ENCODE measurements at regions not wholly inside any gene's neighbourhood (a gene's known extent, or its start where the extent isn't known, plus 50 kb on each side); places are given as distances from the start of the nearest gene placed in this dataset.

GRCh38 chr6:120993929-120994572, 340.2 kb downstream of the TBC1D32 start:
- Histone ChIP-seq H3K4me3 (ENCODE audit: low read depth, low read length, poor library complexity, severe bottlenecking) (no peak overlapping the region), H3K36me3 (ENCODE audit: insufficient read depth, low read length, poor library complexity, severe bottlenecking) (no peaks in the 10 kb centered on the region), H3K27ac (ENCODE audit: low read depth, low read length, poor library complexity, severe bottlenecking) (no peak overlapping the region), H3K9me3 (ENCODE audit: low read depth, low read length, poor library complexity, severe bottlenecking) (no peaks in the 10 kb centered on the region), H3K27me3 (replicated peaks; ENCODE audit: insufficient read depth, low read depth, low read length, poor library complexity) (peaks cover 10% of the 10 kb centered on the region), H3K4me1 (ENCODE audit: insufficient read depth, low read length, poor library complexity, severe bottlenecking) (no peaks in the 10 kb centered on the region)
- no TSS peak for BruUV-seq (replicated peaks)
- DNase-seq (ENCODE audit: low spot score): no peak
- POLR2A ChIA-PET (ENCODE audit: low non-redundant PET): no interaction called here
- intact Hi-C loops (cut with micrococcal nuclease; ENCODE audit: unreplicated experiment): no loop called here
- CTCF ChIA-PET: no interaction called here
- TF ChIP-seq CTCF (conservative IDR thresholded peaks at IDR 0.05; ENCODE audit: low read depth, low read length) (no peak), EZH2 (IDR thresholded peaks at IDR 0.05; ENCODE audit: borderline replicate concordance, low read depth, low read length, poor library complexity, severe bottlenecking) (no peak)

- Histone ChIP-seq H3K27me3 (replicated peaks; ENCODE audit: insufficient read depth, low read depth, low read length, poor library complexity) (peaks cover 10% of the 10 kb centered on the region), H3K36me3 (ENCODE audit: insufficient read depth, low read length, poor library complexity, severe bottlenecking) (no peaks in the 10 kb centered on the region), H3K4me1 (ENCODE audit: insufficient read depth, low read length, poor library complexity, severe bottlenecking) (no peaks in the 10 kb centered on the region), H3K27ac (ENCODE audit: low read depth, low read length, poor library complexity, severe bottlenecking) (no peak overlapping the region), H3K4me3 (ENCODE audit: low read depth, low read length, poor library complexity, severe bottlenecking) (no peak overlapping the region), H3K9me3 (ENCODE audit: low read depth, low read length, poor library complexity, severe bottlenecking) (no peaks in the 10 kb centered on the region)
- POLR2A ChIA-PET (ENCODE audit: low non-redundant PET): no interaction called here
- CTCF ChIA-PET: no interaction called here
- BruUV-seq (replicated peaks): no TSS peak
- DNase-seq (ENCODE audit: low spot score): no peak
- TF ChIP-seq EZH2 (IDR thresholded peaks at IDR 0.05; ENCODE audit: borderline replicate concordance, low read depth, low read length, poor library complexity, severe bottlenecking): no peak
- no peak for TF ChIP-seq CTCF (conservative IDR thresholded peaks at IDR 0.05; ENCODE audit: low read depth, low read length)
- intact Hi-C loops (cut with micrococcal nuclease; ENCODE audit: unreplicated experiment): no loop called here
Measured at GRCh38 chr6:120992257-120992656, 342.0 kb downstream of the TBC1D32 start.

GRCh38 chr6:120990866-120991265, 343.4 kb downstream of the TBC1D32 start:
- intact Hi-C loops (cut with micrococcal nuclease; ENCODE audit: unreplicated experiment): no loop called here
- POLR2A ChIA-PET (ENCODE audit: low non-redundant PET): no interaction called here

More at GRCh38 chr6:120990866-120991265, 343.4 kb downstream of the TBC1D32 start:
- Histone ChIP-seq H3K27ac (ENCODE audit: low read depth, low read length, poor library complexity, severe bottlenecking) (no peak overlapping the region), H3K9me3 (ENCODE audit: low read depth, low read length, poor library complexity, severe bottlenecking) (no peaks in the 10 kb centered on the region), H3K36me3 (ENCODE audit: insufficient read depth, low read length, poor library complexity, severe bottlenecking) (no peaks in the 10 kb centered on the region), H3K27me3 (replicated peaks; ENCODE audit: insufficient read depth, low read depth, low read length, poor library complexity) (peaks cover 10% of the 10 kb centered on the region), H3K4me3 (ENCODE audit: low read depth, low read length, poor library complexity, severe bottlenecking) (no peak overlapping the region), H3K4me1 (ENCODE audit: insufficient read depth, low read length, poor library complexity, severe bottlenecking) (no peaks in the 10 kb centered on the region)
- BruUV-seq (replicated peaks): no TSS peak
- CTCF ChIA-PET: no interaction called here
- TF ChIP-seq EZH2 (IDR thresholded peaks at IDR 0.05; ENCODE audit: borderline replicate concordance, low read depth, low read length, poor library complexity, severe bottlenecking) (no peak), CTCF (conservative IDR thresholded peaks at IDR 0.05; ENCODE audit: low read depth, low read length) (no peak)
- DNase-seq (ENCODE audit: low spot score): no peak
